GM23338 (cell line): ENCODE measurements at regions not wholly inside any gene's neighbourhood (a gene's known extent, or its start where the extent isn't known, plus 50 kb on each side); places are given as distances from the start of the nearest gene placed in this dataset.

Experiments used
- ATAC-seq: fragments of 200-7000 bp; cut with Tn5 transposase; 3 replicates; pipeline ENCODE4 v1.9.1; 2020
- DNase-seq: peaks from one replicate; pipeline ENCODE4 v3.0.0-alpha.2; 2015; ENCODE audit warnings: low spot score
- H2AFZ ChIP-seq: fragments of 200-600 bp; sonication (generic); 2 replicates; pipeline ENCODE4 v1.8.0; 2016; ENCODE audit warnings: antibody characterized with exemption, mild to moderate bottlenecking, moderate library complexity
- H3F3A ChIP-seq: fragments of 200-600 bp; sonication (generic); replicated peaks from 2 replicates; pipeline ENCODE4 v1.8.0; 2017; ENCODE audit warnings: antibody characterized with exemption, mixed run types, low read depth
- H3K27ac ChIP-seq: fragments of 200-600 bp; sonication (generic); 2 replicates; pipeline ENCODE4 v1.6.1; 2016; ENCODE audit warnings: low read depth
- H3K27me3 ChIP-seq: fragments of 200-600 bp; sonication (generic); 2 replicates; pipeline ENCODE4 v1.8.0; 2016; ENCODE audit warnings: mild to moderate bottlenecking, mixed run types, moderate library complexity; ENCODE audit not compliant: insufficient read depth
- H3K36me3 ChIP-seq: fragments of 200-600 bp; sonication (generic); 2 replicates; pipeline ENCODE4 v1.8.0; 2016; ENCODE audit warnings: mild to moderate bottlenecking; ENCODE audit not compliant: insufficient read depth
- H3K4me1 ChIP-seq: fragments of 200-600 bp; sonication (generic); 2 replicates; pipeline ENCODE4 v1.8.0; 2016; ENCODE audit warnings: mild to moderate bottlenecking, moderate library complexity; ENCODE audit not compliant: insufficient read depth
- H3K4me2 ChIP-seq: fragments of 200-600 bp; sonication (generic); 2 replicates; pipeline ENCODE4 v1.7.1; 2017; ENCODE audit warnings: mixed run types
- H3K4me3 ChIP-seq: fragments of 200-600 bp; sonication (generic); 2 replicates; pipeline ENCODE4 v1.6.1; 2016; ENCODE audit warnings: mixed run types
- H3K79me2 ChIP-seq: fragments of 200-600 bp; sonication (generic); replicated peaks from 2 replicates; pipeline ENCODE4 v1.8.0; 2017; ENCODE audit warnings: mild to moderate bottlenecking; ENCODE audit not compliant: insufficient read depth
- H3K9me2 ChIP-seq: fragments of 200-600 bp; sonication (generic); 2 replicates; pipeline ENCODE4 v1.8.0; 2017; ENCODE audit not compliant: insufficient read depth
- H4K20me1 ChIP-seq: fragments of 200-600 bp; sonication (generic); replicated peaks from 2 replicates; pipeline ENCODE4 v1.8.0; 2017; ENCODE audit warnings: mild to moderate bottlenecking; ENCODE audit not compliant: insufficient read depth
- H3K27ac Mint-ChIP-seq: 2 replicates; pipeline ENCODE4 v1.8.0; 2020; ENCODE audit warnings: inconsistent platforms, mild to moderate bottlenecking, moderate library complexity, mixed read lengths
- H3K27me3 Mint-ChIP-seq: 3 replicates; pipeline ENCODE4 v1.8.0; 2022; ENCODE audit warnings: low read depth, mild to moderate bottlenecking, moderate library complexity, mixed read lengths, inconsistent platforms; ENCODE audit not compliant: insufficient read depth, poor library complexity
- H3K36me3 Mint-ChIP-seq: 3 replicates; pipeline ENCODE4 v1.8.0; 2021; ENCODE audit warnings: low read depth, mild to moderate bottlenecking, inconsistent platforms, moderate library complexity, mixed read lengths
- H3K4me1 Mint-ChIP-seq: 3 replicates; pipeline ENCODE4 v1.8.0; 2020; ENCODE audit warnings: mild to moderate bottlenecking, inconsistent platforms, mixed read lengths
- H3K4me3 Mint-ChIP-seq: 3 replicates; pipeline ENCODE4 v1.8.0; 2021; ENCODE audit warnings: moderate library complexity, mild to moderate bottlenecking, inconsistent platforms, mixed read lengths
- H3K9me3 Mint-ChIP-seq: 3 replicates; pipeline ENCODE4 v1.8.0; 2020; ENCODE audit warnings: moderate library complexity, mild to moderate bottlenecking, inconsistent platforms, mixed read lengths
- EZH2 ChIP-seq: fragments of 200-600 bp; sonication (generic); IDR thresholded peaks from one replicate; pipeline ENCODE4 v1.8.0; 2017; ENCODE audit warnings: antibody characterized with exemption, mild to moderate bottlenecking, low read depth; ENCODE audit not compliant: unreplicated experiment
- POLR2AphosphoS5 ChIP-seq: IDR thresholded peaks from 2 replicates; pipeline ENCODE4 v1.6.1; 2016; ENCODE audit warnings: antibody characterized with exemption, low read depth
- REST ChIP-seq: IDR thresholded peaks from one replicate; pipeline ENCODE4 v1.6.1; 2018; ENCODE audit warnings: antibody characterized with exemption; ENCODE audit not compliant: unreplicated experiment
- ZNF114 ChIP-seq: fragments of 250-450 bp; sonication (Bioruptor Pico); IDR thresholded peaks from 2 replicates; pipeline ENCODE4 v1.5.0; 2020; ENCODE audit warnings: mild to moderate bottlenecking, moderate library complexity
- ZNF331 ChIP-seq: fragments of 250-450 bp; sonication (Bioruptor Pico); IDR thresholded peaks from 2 replicates; pipeline ENCODE4 v1.5.0; 2020; ENCODE audit warnings: low read depth, mild to moderate bottlenecking, moderate library complexity

GRCh38 chr12:60070552-60070951 is 474.7 kb downstream of the SLC16A7 start:
- Histone ChIP-seq H3K79me2 (no peaks in the 10 kb centered on the region), H3K9me2 (no peaks in the 10 kb centered on the region), H3K4me3 (no peak overlapping the region), H2AFZ (no peak overlapping the region), H3F3A (no peaks in the 10 kb centered on the region), H4K20me1 (no peaks in the 10 kb centered on the region), H3K36me3 (no peaks in the 10 kb centered on the region), H3K4me1 (peaks cover 11% of the 10 kb centered on the region), H3K27ac (no peak overlapping the region), H3K4me2 (no peak overlapping the region), H3K27me3 (no peaks in the 10 kb centered on the region)
- Mint-ChIP-seq H3K27me3 (peaks cover 1% of the 10 kb centered on the region), H3K36me3 (no peaks in the 10 kb centered on the region), H3K27ac (no peak overlapping the region), H3K4me1 (peaks cover 10% of the 10 kb centered on the region; the same call in 2 of the 3 replicates), H3K9me3 (no peaks in the 10 kb centered on the region), H3K4me3 (no peak overlapping the region)
- DNase-seq, result no peak
- TF ChIP-seq ZNF331, result no peak
- TF ChIP-seq REST, result no peak
- TF ChIP-seq ZNF114, result no peak
- no peak for ATAC-seq

GRCh38 chr12:60071759-60072191 is 475.9 kb downstream of the SLC16A7 start:
- no peak for ATAC-seq
- H3K27ac ChIP-seq, result no peak overlapping the region
- no peaks in the 10 kb centered on the region for H3K27me3 ChIP-seq
- H3K79me2 ChIP-seq, result no peaks in the 10 kb centered on the region
- no peaks in the 10 kb centered on the region for H4K20me1 ChIP-seq
- no peak overlapping the region for H3K4me2 ChIP-seq
- H3K9me3 Mint-ChIP-seq, result no peaks in the 10 kb centered on the region
- no peaks in the 10 kb centered on the region for H3K9me2 ChIP-seq
- H3F3A ChIP-seq, result no peaks in the 10 kb centered on the region
- H2AFZ ChIP-seq, result peak overlapping the region; percentile 83; the same call in 1 of the 2 replicates
- peaks cover 11% of the 10 kb centered on the region for H3K4me1 ChIP-seq
- H3K4me1 Mint-ChIP-seq, result peaks cover 10% of the 10 kb centered on the region; the same call in 2 of the 3 replicates
- no peak overlapping the region for H3K4me3 Mint-ChIP-seq
- no peak overlapping the region for H3K4me3 ChIP-seq
- no peak for DNase-seq
- H3K27ac Mint-ChIP-seq, result no peak overlapping the region
- no peaks in the 10 kb centered on the region for H3K36me3 Mint-ChIP-seq
- peaks cover 1% of the 10 kb centered on the region for H3K27me3 Mint-ChIP-seq
- H3K36me3 ChIP-seq, result no peaks in the 10 kb centered on the region
- TF ChIP-seq POLR2AphosphoS5, result no peak

GRCh38 chr12:60072911-60073310 is 477.1 kb downstream of the SLC16A7 start:
- no peak overlapping the region for H3K4me3 Mint-ChIP-seq
- H3K4me1 Mint-ChIP-seq, result peaks cover 10% of the 10 kb centered on the region; the same call in 2 of the 3 replicates
- Histone ChIP-seq H3K4me1 (peaks cover 11% of the 10 kb centered on the region), H3K27ac (no peak overlapping the region), H3F3A (no peaks in the 10 kb centered on the region), H3K4me2 (peak overlapping the region; percentile 61; the same call in 1 of the 2 replicates), H2AFZ (no peak overlapping the region), H3K9me2 (no peaks in the 10 kb centered on the region), H3K36me3 (no peaks in the 10 kb centered on the region), H3K4me3 (no peak overlapping the region), H3K79me2 (no peaks in the 10 kb centered on the region), H3K27me3 (no peaks in the 10 kb centered on the region), H4K20me1 (no peaks in the 10 kb centered on the region)
- TF ChIP-seq REST (no peak), EZH2 (no peak), POLR2AphosphoS5 (no peak)
- H3K27me3 Mint-ChIP-seq, result no peaks in the 10 kb centered on the region
- H3K9me3 Mint-ChIP-seq, result no peaks in the 10 kb centered on the region
- DNase-seq (peak; percentile 8), ATAC-seq (no peak)
- H3K36me3 Mint-ChIP-seq, result no peaks in the 10 kb centered on the region
- no peak overlapping the region; the same call in 1 of the 2 replicates for H3K27ac Mint-ChIP-seq
